ENCODE measurements at regions not wholly inside any gene's neighbourhood (a gene's known extent, or its start where the extent isn't known, plus 50 kb on each side); places are given as distances from the start of the nearest gene placed in this dataset.

- H3K79me2 ChIP-seq (replicated peaks; ENCODE audit: insufficient read depth, low read length): no peaks in the 10 kb centered on the region
- H3K9me2 ChIP-seq (ENCODE audit: insufficient read depth, low read length): no peaks in the 10 kb centered on the region
- H2AFZ ChIP-seq (ENCODE audit: low read depth, low read length): no peak overlapping the region
- H3K27ac ChIP-seq (ENCODE audit: low read length): no peak overlapping the region
- no peaks in the 10 kb centered on the region for H3F3A ChIP-seq (ENCODE audit: insufficient read depth, low read length, poor library complexity, severe bottlenecking)
- H3K9me3 ChIP-seq (ENCODE audit: low read length): no peaks in the 10 kb centered on the region
- H4K20me1 ChIP-seq (ENCODE audit: insufficient read depth): no peaks in the 10 kb centered on the region
- no peak overlapping the region for H3K9ac ChIP-seq (ENCODE audit: low read length)
- H3K4me2 ChIP-seq (ENCODE audit: low read length): no peak overlapping the region
- H3K36me3 ChIP-seq (ENCODE audit: insufficient read depth, low read length): no peaks in the 10 kb centered on the region
- no peak overlapping the region for H3K4me3 ChIP-seq (ENCODE audit: low read length)
- no peaks in the 10 kb centered on the region for H3K27me3 ChIP-seq (ENCODE audit: insufficient read depth, low read depth, low read length)
- TF ChIP-seq MXI1 (conservative IDR thresholded peaks at IDR 0.05; ENCODE audit: poor library complexity, severe bottlenecking) (no peak), POLR2AphosphoS5 (IDR thresholded peaks at IDR 0.05) (no peak), CTCF (IDR thresholded peaks at IDR 0.05; ENCODE audit: poor library complexity, severe bottlenecking) (no peak), EZH2 (IDR thresholded peaks at IDR 0.05; ENCODE audit: borderline replicate concordance, insufficient read depth, low read length, poor library complexity, severe bottlenecking) (no peak), RAD21 (conservative IDR thresholded peaks at IDR 0.05) (no peak), SMC3 (conservative IDR thresholded peaks at IDR 0.05; ENCODE audit: poor library complexity) (no peak), TAF1 (IDR thresholded peaks at IDR 0.05; ENCODE audit: low read depth) (no peak), EP300 (conservative IDR thresholded peaks at IDR 0.05; ENCODE audit: poor library complexity, severe bottlenecking) (no peak), REST (IDR thresholded peaks at IDR 0.05; ENCODE audit: borderline replicate concordance) (no peak)
These were observed 1161.8 kb downstream of the MRPL39 start for GRCh38 chr21:24445517-24445916.

- Histone ChIP-seq H2AFZ (ENCODE audit: low read depth, low read length) (no peak overlapping the region), H3K79me2 (replicated peaks; ENCODE audit: insufficient read depth, low read length) (no peaks in the 10 kb centered on the region)
These were observed 1162.5 kb downstream of the MRPL39 start for GRCh38 chr21:24444736-24445135.

More at GRCh38 chr21:24444736-24445135, 1162.5 kb downstream of the MRPL39 start:
- no peaks in the 10 kb centered on the region for H3K36me3 ChIP-seq (ENCODE audit: insufficient read depth, low read length)
- no peak overlapping the region for H3K27ac ChIP-seq (ENCODE audit: low read length)
- H3K27me3 ChIP-seq (ENCODE audit: insufficient read depth, low read depth, low read length): no peaks in the 10 kb centered on the region
- no peak overlapping the region for H3K9ac ChIP-seq (ENCODE audit: low read length)
- no peak overlapping the region for H3K4me3 ChIP-seq (ENCODE audit: low read length)
- no peak overlapping the region for H3K4me2 ChIP-seq (ENCODE audit: low read length)
- H3K9me2 ChIP-seq (ENCODE audit: insufficient read depth, low read length): no peaks in the 10 kb centered on the region
- no peaks in the 10 kb centered on the region for H4K20me1 ChIP-seq (ENCODE audit: insufficient read depth)
- H3F3A ChIP-seq (ENCODE audit: insufficient read depth, low read length, poor library complexity, severe bottlenecking): no peaks in the 10 kb centered on the region
- TF ChIP-seq EZH2 (IDR thresholded peaks at IDR 0.05; ENCODE audit: borderline replicate concordance, insufficient read depth, low read length, poor library complexity, severe bottlenecking) (no peak), EP300 (conservative IDR thresholded peaks at IDR 0.05; ENCODE audit: poor library complexity, severe bottlenecking) (no peak), TAF1 (IDR thresholded peaks at IDR 0.05; ENCODE audit: low read depth) (no peak), REST (IDR thresholded peaks at IDR 0.05; ENCODE audit: borderline replicate concordance) (no peak), MXI1 (conservative IDR thresholded peaks at IDR 0.05; ENCODE audit: poor library complexity, severe bottlenecking) (no peak), RAD21 (conservative IDR thresholded peaks at IDR 0.05) (no peak), POLR2AphosphoS5 (IDR thresholded peaks at IDR 0.05) (no peak), CTCF (IDR thresholded peaks at IDR 0.05; ENCODE audit: poor library complexity, severe bottlenecking) (no peak), SMC3 (conservative IDR thresholded peaks at IDR 0.05; ENCODE audit: poor library complexity) (no peak)
- no peaks in the 10 kb centered on the region for H3K9me3 ChIP-seq (ENCODE audit: low read length)

Data from neural cell (in vitro differentiated cells).